Endothelial cell of umbilical vein (primary cell): ENCODE measurements at regions not wholly inside any gene's neighbourhood (a gene's known extent, or its start where the extent isn't known, plus 50 kb on each side); places are given as distances from the start of the nearest gene placed in this dataset.

ENCODE experiments used
- CTCF ChIP-seq, 2 donors: IDR thresholded peaks; 1 replicate in 1 of 2; 2 replicates in 1 of 2; pipeline ENCODE4 v1.5.1; 2011; ENCODE audit warnings: low read length in 2 of 2, mild to moderate bottlenecking in 2 of 2, moderate library complexity in 2 of 2, control low read depth in 1 of 2, inconsistent platforms in 1 of 2, low read depth in 1 of 2; ENCODE audit not compliant: insufficient read depth in 1 of 2; ENCODE audit errors: extremely low read depth in 1 of 2
- EZH2 ChIP-seq: IDR thresholded peaks from 2 replicates; pipeline ENCODE4 v1.6.1; 2012; ENCODE audit warnings: borderline replicate concordance, low read depth, mild to moderate bottlenecking, moderate library complexity, low read length, inconsistent platforms; ENCODE audit not compliant: severe bottlenecking
- GATA2 ChIP-seq: IDR thresholded peaks from 2 replicates; pipeline ENCODE4 v1.7.0; 2011; ENCODE audit warnings: low read depth, mild to moderate bottlenecking, moderate library complexity, mixed read lengths, low read length; ENCODE audit not compliant: insufficient read length, insufficient read depth

DNA sequence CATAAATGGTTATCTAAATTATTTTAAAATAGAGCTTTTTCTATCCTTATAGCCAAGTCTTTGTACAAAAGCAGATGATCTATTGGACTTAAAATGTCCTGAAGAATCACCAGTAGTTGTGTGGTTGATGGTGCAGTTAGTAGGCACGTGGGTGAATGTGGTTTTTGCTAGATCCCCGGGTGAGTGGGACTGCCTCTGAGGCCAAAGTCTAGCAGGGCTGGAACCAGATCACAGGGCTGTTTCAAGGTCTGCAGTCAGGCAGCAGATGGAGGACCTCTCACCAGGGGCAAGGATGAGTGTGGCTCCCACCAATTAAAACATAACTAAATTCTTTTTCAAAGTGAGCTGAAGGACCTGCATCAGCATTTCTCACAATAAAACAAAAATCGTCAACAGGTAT is 604.7 kb upstream of the FTMT start:
- TF ChIP-seq CTCF (IDR thresholded peaks at IDR 0.05; ENCODE audit: extremely low read depth in 1 of 2, insufficient read depth in 1 of 2, low read depth in 1 of 2, low read length in 2 of 2) (no peak), GATA2 (no peak), EZH2 (no peak)
